Ascending aorta (tissue), 2 donors: ENCODE measurements at regions not wholly inside any gene's neighbourhood (a gene's known extent, or its start where the extent isn't known, plus 50 kb on each side); places are given as distances from the start of the nearest gene placed in this dataset.

Experiments
- DNase-seq, 2 donors: peaks; one replicate each; pipeline ENCODE4 v3.0.0-alpha.2; 2019; ENCODE audit warnings: low spot score in 2 of 2
- H3K27ac ChIP-seq, 2 donors: fragments of 200-600 bp; sonication (generic); one replicate each; pipeline ENCODE4 v1.5.1; 2016 to 2017; ENCODE audit warnings: mild to moderate bottlenecking in 1 of 2
- H3K27me3 ChIP-seq: fragments of 200-600 bp; sonication (generic); one replicate; pipeline ENCODE4 v1.5.1; 2017
- H3K36me3 ChIP-seq, 2 donors: fragments of 200-600 bp; sonication (generic); one replicate each; pipeline ENCODE4 v1.5.1; 2016
- H3K4me1 ChIP-seq, 2 donors: fragments of 200-600 bp; sonication (generic); one replicate each; pipeline ENCODE4 v1.5.1; 2016 to 2017; ENCODE audit warnings: mild to moderate bottlenecking in 1 of 2
- H3K4me3 ChIP-seq, 2 donors: fragments of 200-600 bp; sonication (generic); one replicate each; pipeline ENCODE4 v1.5.1; 2016 to 2017; ENCODE audit warnings: mild to moderate bottlenecking in 1 of 2
- H3K9me3 ChIP-seq, 2 donors: fragments of 200-600 bp; sonication (generic); one replicate each; pipeline ENCODE4 v1.5.1; 2016
- CTCF ChIP-seq, 3 experiments: fragments of 200-600 bp in 2 of 3; fragments of 450-650 bp in 1 of 3; sonication (generic) in 2 of 3; IDR thresholded peaks; one replicate each; pipeline ENCODE4 v1.5.1; 2016 to 2019; ENCODE audit warnings: antibody characterized with exemption in 3 of 3, mild to moderate bottlenecking in 1 of 3, moderate library complexity in 1 of 3
- intact Hi-C: fragments of 100-400 bp; cut with DNase I; formaldehyde crosslinking; loops from one replicate; pipeline ENCODE4 v1.15.1; 2023

DNA sequence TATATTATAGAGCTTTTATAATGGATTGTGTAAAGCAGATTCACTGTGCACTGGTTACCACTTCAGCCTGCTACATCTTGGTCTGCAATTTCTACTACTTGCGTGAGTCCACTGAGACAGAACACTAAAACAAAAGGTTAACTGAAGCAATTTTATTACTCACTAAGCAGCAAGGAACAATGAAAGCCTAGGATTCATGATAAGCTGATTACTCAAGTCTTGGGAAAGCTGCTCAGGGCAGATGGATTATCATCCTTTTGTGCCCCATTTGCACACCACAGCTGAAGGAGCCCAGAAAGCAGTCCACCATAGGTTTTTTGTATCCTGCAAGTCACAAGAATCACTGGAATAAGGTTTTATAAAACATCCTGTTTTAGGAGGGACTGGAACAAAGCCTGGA lies 1215.2 kb upstream of the TMEFF2 start:
- Histone ChIP-seq H3K4me3 (no peak overlapping the region), H3K4me1 (no peaks in the 10 kb centered on the region), H3K27me3 (no peaks in the 10 kb centered on the region), H3K27ac (no peak overlapping the region), H3K36me3 (no peaks in the 10 kb centered on the region), H3K9me3 (no peaks in the 10 kb centered on the region)
- DNase-seq: no peak
- intact Hi-C loops: no loop called here
- no peak for TF ChIP-seq CTCF (IDR thresholded peaks at IDR 0.05)

DNA sequence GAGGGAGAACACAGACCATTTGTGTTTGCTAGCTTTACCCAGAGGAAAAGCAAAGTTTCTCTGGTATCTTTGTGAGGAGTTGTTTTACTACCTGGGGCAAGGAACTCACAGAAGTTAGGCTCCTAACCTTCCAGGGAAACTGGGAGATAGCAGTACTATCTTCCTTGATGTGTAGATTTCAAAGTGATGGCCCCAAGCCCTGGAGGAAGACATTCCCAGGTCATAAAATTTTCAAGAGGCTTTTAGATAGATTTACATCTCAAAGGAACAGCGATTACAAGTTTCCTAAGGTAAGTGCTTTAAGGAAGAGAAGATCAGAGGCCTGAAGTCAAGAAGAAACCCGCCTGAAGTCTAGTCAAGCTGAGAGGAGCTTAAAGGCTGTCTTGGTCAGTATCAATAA lies 1187.8 kb upstream of the TMEFF2 start:
- no peaks in the 10 kb centered on the region for H3K9me3 ChIP-seq
- H3K36me3 ChIP-seq: no peaks in the 10 kb centered on the region
- H3K4me1 ChIP-seq: no peaks in the 10 kb centered on the region
- DNase-seq: no peak
- no peak overlapping the region for H3K4me3 ChIP-seq
- no peak overlapping the region for H3K27ac ChIP-seq
- intact Hi-C loops: no loop called here
- H3K27me3 ChIP-seq: no peaks in the 10 kb centered on the region
- no peak for TF ChIP-seq CTCF (IDR thresholded peaks at IDR 0.05)

GRCh38 chr2:193377789-193378188 lies 1183.1 kb upstream of the TMEFF2 start:
- no peaks in the 10 kb centered on the region for H3K36me3 ChIP-seq
- H3K27me3 ChIP-seq: no peaks in the 10 kb centered on the region
- H3K9me3 ChIP-seq: no peaks in the 10 kb centered on the region
- H3K4me3 ChIP-seq: no peak overlapping the region
- no peak for DNase-seq
- intact Hi-C loops: no loop called here
- H3K27ac ChIP-seq: no peak overlapping the region
- H3K4me1 ChIP-seq: no peaks in the 10 kb centered on the region
- TF ChIP-seq CTCF (IDR thresholded peaks at IDR 0.05): no peak

DNA sequence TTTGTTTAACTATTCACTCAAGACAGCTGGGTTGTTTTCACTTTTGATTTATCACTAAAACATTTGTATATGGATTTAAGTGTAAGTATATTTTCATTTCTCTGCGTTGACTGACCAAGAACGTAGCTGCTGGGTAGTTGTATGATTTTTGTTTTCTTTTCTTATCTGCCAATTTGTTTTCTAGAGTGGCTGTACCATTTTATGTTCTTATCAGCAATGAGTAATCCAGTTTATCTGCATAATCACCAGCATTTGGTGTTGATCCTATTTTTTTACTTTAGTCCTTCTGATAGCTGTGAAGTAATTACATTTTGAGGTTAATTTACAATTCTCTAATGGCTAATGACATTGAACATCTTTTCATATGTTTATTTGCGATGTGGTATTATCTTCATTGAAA lies 1178.4 kb upstream of the TMEFF2 start:
- DNase-seq: no peak
- intact Hi-C loops: no loop called here

DNA sequence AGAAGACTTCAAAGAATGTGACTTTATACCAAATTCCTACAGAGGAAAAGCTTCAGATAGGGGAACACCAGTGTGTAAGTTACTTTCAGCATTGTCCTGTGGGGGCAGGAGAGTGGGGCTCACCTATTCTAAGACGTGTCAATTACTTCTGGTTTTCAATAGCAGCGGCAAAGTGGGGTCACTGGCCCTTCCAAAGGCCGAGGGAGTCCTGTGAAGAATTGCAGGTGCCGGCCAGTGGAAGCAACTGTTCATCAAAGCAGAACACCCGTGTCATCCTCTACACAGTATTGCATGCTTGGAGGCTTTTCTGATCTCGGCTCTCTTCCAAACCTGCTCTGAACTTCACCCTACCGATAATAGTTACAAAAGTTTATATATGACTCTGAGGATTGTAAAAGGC lies 1176.5 kb upstream of the TMEFF2 start:
- no peaks in the 10 kb centered on the region for H3K4me1 ChIP-seq
- no peak overlapping the region for H3K4me3 ChIP-seq
- intact Hi-C loops: no loop called here
- TF ChIP-seq CTCF (IDR thresholded peaks at IDR 0.05): no peak
- H3K27me3 ChIP-seq: no peaks in the 10 kb centered on the region
- no peak overlapping the region for H3K27ac ChIP-seq
- H3K36me3 ChIP-seq: no peaks in the 10 kb centered on the region
- no peak for DNase-seq
- no peaks in the 10 kb centered on the region for H3K9me3 ChIP-seq

More for the DNA sequence above, 1178.4 kb upstream of the TMEFF2 start:
- Histone ChIP-seq H3K36me3 (no peaks in the 10 kb centered on the region), H3K9me3 (no peaks in the 10 kb centered on the region), H3K4me3 (no peak overlapping the region), H3K4me1 (no peaks in the 10 kb centered on the region), H3K27ac (no peak overlapping the region), H3K27me3 (no peaks in the 10 kb centered on the region)
- no peak for TF ChIP-seq CTCF (IDR thresholded peaks at IDR 0.05)

DNA sequence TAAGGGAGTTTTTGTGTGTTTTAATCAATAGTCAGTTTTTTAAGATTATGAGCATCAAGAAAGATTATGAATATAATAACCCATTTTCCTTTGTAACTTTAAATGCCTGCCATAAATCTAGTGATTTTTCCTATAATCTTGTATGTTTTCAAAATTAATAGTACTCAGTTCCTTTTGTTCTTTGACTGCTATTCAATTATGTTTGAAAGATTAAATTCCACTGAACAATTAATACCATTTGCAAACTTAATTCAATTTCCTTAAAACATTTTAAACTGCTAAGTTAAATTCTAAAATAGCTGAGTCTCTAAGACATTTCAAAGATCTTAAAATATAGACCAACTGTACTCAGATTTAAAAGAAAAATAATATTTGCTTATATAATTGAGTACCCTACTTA lies 1173.9 kb upstream of the TMEFF2 start:
- no peak overlapping the region for H3K27ac ChIP-seq
- no peak for DNase-seq
- no peaks in the 10 kb centered on the region for H3K27me3 ChIP-seq
- H3K4me1 ChIP-seq: no peaks in the 10 kb centered on the region
- H3K9me3 ChIP-seq: no peaks in the 10 kb centered on the region
- H3K36me3 ChIP-seq: no peaks in the 10 kb centered on the region
- TF ChIP-seq CTCF (IDR thresholded peaks at IDR 0.05): no peak
- no peak overlapping the region for H3K4me3 ChIP-seq
- intact Hi-C loops: no loop called here
